Body of pancreas (tissue), 4 donors: ENCODE measurements at regions not wholly inside any gene's neighbourhood (a gene's known extent, or its start where the extent isn't known, plus 50 kb on each side); places are given as distances from the start of the nearest gene placed in this dataset.

Source experiments
- ATAC-seq: fragments of 150-250 bp; one replicate; pipeline ENCODE4 v1.9.1; 2016
- DNase-seq, 4 donors: peaks; one replicate each; pipeline ENCODE4 v3.0.0-alpha.2; 2019
- H3K27ac ChIP-seq, 4 donors: fragments of 200-600 bp; sonication (generic); 1 replicate in 3 of 4; 2 replicates in 1 of 4; pipeline versions ENCODE4 v1.5.1 to v1.6.1; 2016 to 2019; ENCODE audit warnings: mild to moderate bottlenecking in 1 of 4, mixed read lengths in 1 of 4, moderate library complexity in 1 of 4
- H3K27me3 ChIP-seq, 2 donors: fragments of 200-600 bp; sonication (generic); one replicate each; pipeline ENCODE4 v1.6.0; 2016; ENCODE audit warnings: mild to moderate bottlenecking in 1 of 2
- H3K36me3 ChIP-seq, 2 donors: fragments of 200-600 bp; sonication (generic); replicated peaks in 1 of 2; 2 replicates each; pipeline ENCODE4 v1.5.1; 2016; ENCODE audit warnings: low read depth in 2 of 2; ENCODE audit not compliant: insufficient read depth in 1 of 2
- H3K4me1 ChIP-seq: fragments of 200-600 bp; sonication (generic); one replicate; pipeline ENCODE4 v1.6.0; 2016
- H3K4me3 ChIP-seq, 2 donors: fragments of 200-600 bp; sonication (generic); 1 replicate in 1 of 2; 2 replicates in 1 of 2; pipeline ENCODE4 v1.5.1; 2016 to 2019
- H3K9me3 ChIP-seq, 3 donors: fragments of 200-600 bp; sonication (generic); 1 replicate in 2 of 3; 2 replicates in 1 of 3; pipeline ENCODE4 v1.5.1; 2016
- POLR2A ChIP-seq, 3 donors: fragments of 450-650 bp; IDR thresholded peaks; one replicate each; pipeline ENCODE4 v1.6.1; 2016; ENCODE audit warnings: antibody characterized with exemption in 3 of 3, mild to moderate bottlenecking in 2 of 3
- WGBS, 2 donors: methylation state at CpG; one replicate each; pipeline ENCODE4 v1.1.5; 2017; 5-methylcytosine and 5-hydroxymethylcytosine counted together
- intact Hi-C: fragments of 100-400 bp; cut with DNase I; formaldehyde crosslinking; loops from one replicate; pipeline ENCODE4 v1.15.1; 2023
- TF ChIP-seq, protein P1 (sequence below), 7 experiments: fragments of 450-650 bp in 4 of 7; fragments of 200-600 bp in 3 of 7; sonication (generic) in 3 of 7; IDR thresholded peaks; one replicate each; pipeline ENCODE4 v1.5.1; 2016 to 2019; ENCODE audit warnings: antibody characterized with exemption in 7 of 7

GRCh38 chr17:83176623-83177583, 97.5 kb downstream of the METRNL start:
- Histone ChIP-seq H3K9me3 (no peaks in the 10 kb centered on the region), H3K4me3 (no peak overlapping the region), H3K27me3 (no peaks in the 10 kb centered on the region), H3K36me3 (no peaks in the 10 kb centered on the region), H3K4me1 (no peaks in the 10 kb centered on the region), H3K27ac (no peak overlapping the region)
- intact Hi-C loops, result no loop called here
- ATAC-seq (no peak), DNase-seq (peak in 2 of 4 donors; percentile 0 to 5)
- TF ChIP-seq POLR2A (IDR thresholded peaks at IDR 0.05), result no peak
- TF ChIP-seq, protein P1, sequence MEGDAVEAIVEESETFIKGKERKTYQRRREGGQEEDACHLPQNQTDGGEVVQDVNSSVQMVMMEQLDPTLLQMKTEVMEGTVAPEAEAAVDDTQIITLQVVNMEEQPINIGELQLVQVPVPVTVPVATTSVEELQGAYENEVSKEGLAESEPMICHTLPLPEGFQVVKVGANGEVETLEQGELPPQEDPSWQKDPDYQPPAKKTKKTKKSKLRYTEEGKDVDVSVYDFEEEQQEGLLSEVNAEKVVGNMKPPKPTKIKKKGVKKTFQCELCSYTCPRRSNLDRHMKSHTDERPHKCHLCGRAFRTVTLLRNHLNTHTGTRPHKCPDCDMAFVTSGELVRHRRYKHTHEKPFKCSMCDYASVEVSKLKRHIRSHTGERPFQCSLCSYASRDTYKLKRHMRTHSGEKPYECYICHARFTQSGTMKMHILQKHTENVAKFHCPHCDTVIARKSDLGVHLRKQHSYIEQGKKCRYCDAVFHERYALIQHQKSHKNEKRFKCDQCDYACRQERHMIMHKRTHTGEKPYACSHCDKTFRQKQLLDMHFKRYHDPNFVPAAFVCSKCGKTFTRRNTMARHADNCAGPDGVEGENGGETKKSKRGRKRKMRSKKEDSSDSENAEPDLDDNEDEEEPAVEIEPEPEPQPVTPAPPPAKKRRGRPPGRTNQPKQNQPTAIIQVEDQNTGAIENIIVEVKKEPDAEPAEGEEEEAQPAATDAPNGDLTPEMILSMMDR (IDR thresholded peaks at IDR 0.05), result no peak
- WGBS, 2 donors, result 87 to 92% methylated on average over 16 to 21 of the region's 22 CpGs

- ATAC-seq (no peak), DNase-seq (peak in 2 of 4 donors; percentile 1 to 6)
- TF ChIP-seq POLR2A (IDR thresholded peaks at IDR 0.05), result no peak
- TF ChIP-seq, protein P1 (IDR thresholded peaks at IDR 0.05), result no peak
- no peak overlapping the region for H3K27ac ChIP-seq
- no peaks in the 10 kb centered on the region for H3K36me3 ChIP-seq
- no peaks in the 10 kb centered on the region for H3K27me3 ChIP-seq
- no peaks in the 10 kb centered on the region for H3K9me3 ChIP-seq
- WGBS, 2 donors, result 86 to 87% methylated on average over 9 to 32 of the region's 32 CpGs
- no peak overlapping the region for H3K4me3 ChIP-seq
- intact Hi-C loops, result no loop called here
- H3K4me1 ChIP-seq, result no peaks in the 10 kb centered on the region
Measured at GRCh38 chr17:83177611-83178532, 98.5 kb downstream of the METRNL start.

- DNase-seq (peak in 2 of 4 donors; percentile 1 to 5), ATAC-seq (no peak)
- WGBS, 2 donors, result 83 to 90% methylated on average over 13 to 29 of the region's 29 CpGs
- Histone ChIP-seq H3K4me1 (no peaks in the 10 kb centered on the region), H3K27me3 (no peaks in the 10 kb centered on the region), H3K27ac (no peak overlapping the region), H3K9me3 (no peaks in the 10 kb centered on the region), H3K36me3 (no peaks in the 10 kb centered on the region), H3K4me3 (no peak overlapping the region)
- TF ChIP-seq, protein P1 (IDR thresholded peaks at IDR 0.05), result no peak
- TF ChIP-seq POLR2A (IDR thresholded peaks at IDR 0.05), result no peak
- intact Hi-C loops, result no loop called here
Measured at GRCh38 chr17:83178533-83179304, 99.3 kb downstream of the METRNL start.

- intact Hi-C loops, result no loop called here
- ATAC-seq (no peak), DNase-seq (peak in 2 of 4 donors; percentile 1)
- WGBS, 2 donors, result 79 to 81% methylated on average over 12 of the region's 12 CpGs
- H3K4me1 ChIP-seq, result no peaks in the 10 kb centered on the region
- no peak overlapping the region for H3K4me3 ChIP-seq
- TF ChIP-seq, protein P1 (IDR thresholded peaks at IDR 0.05), result no peak
- no peak for TF ChIP-seq POLR2A (IDR thresholded peaks at IDR 0.05)
- no peak overlapping the region for H3K27ac ChIP-seq
- H3K27me3 ChIP-seq, result no peaks in the 10 kb centered on the region
- H3K36me3 ChIP-seq, result no peaks in the 10 kb centered on the region
- no peaks in the 10 kb centered on the region for H3K9me3 ChIP-seq
Measured at GRCh38 chr17:83179374-83179773, 100.0 kb downstream of the METRNL start.
